HepG2 (cell line): ENCODE measurements at regions not wholly inside any gene's neighbourhood (a gene's known extent, or its start where the extent isn't known, plus 50 kb on each side); places are given as distances from the start of the nearest gene placed in this dataset.

Experiments
- ETV6 ChIP-seq: sonication (generic); formaldehyde crosslinking; conservative IDR thresholded peaks from 2 replicates; pipeline ENCODE4 v1.4.0; 2020; ENCODE audit warnings: missing genetic modification reagents
- GFI1 ChIP-seq: sonication (generic); formaldehyde crosslinking; IDR thresholded peaks from 2 replicates; pipeline ENCODE4 v1.5.0; 2020; ENCODE audit warnings: missing genetic modification reagents, mild to moderate bottlenecking, borderline replicate concordance
- HIVEP1 ChIP-seq: sonication (generic); formaldehyde crosslinking; IDR thresholded peaks from 2 replicates; pipeline ENCODE4 v1.4.0; 2020; ENCODE audit warnings: mild to moderate bottlenecking, missing genetic modification reagents
- LRRFIP1 ChIP-seq: sonication (generic); formaldehyde crosslinking; conservative IDR thresholded peaks from 2 replicates; pipeline ENCODE4 v1.4.0; 2020; ENCODE audit warnings: missing genetic modification reagents
- NCOA2 ChIP-seq: sonication (generic); formaldehyde crosslinking; IDR thresholded peaks from 2 replicates; pipeline ENCODE4 v1.8.0; 2022; ENCODE audit warnings: inconsistent platforms
- PHF8 ChIP-seq: sonication (generic); formaldehyde crosslinking; IDR thresholded peaks from 2 replicates; pipeline ENCODE4 v1.5.0; 2020; ENCODE audit warnings: missing genetic modification reagents
- PLRG1 ChIP-seq: fragments of 450-650 bp; conservative IDR thresholded peaks from 2 replicates; pipeline ENCODE4 v1.6.1; 2016
- RAD51 ChIP-seq: fragments of 450-650 bp; IDR thresholded peaks from 2 replicates; pipeline ENCODE4 v1.6.1; 2016; ENCODE audit warnings: borderline replicate concordance
- REPIN1 ChIP-seq: sonication (generic); formaldehyde crosslinking; IDR thresholded peaks from 2 replicates; pipeline ENCODE4 v1.8.0; 2022; ENCODE audit warnings: missing genetic modification reagents, low read depth, mild to moderate bottlenecking, borderline replicate concordance
- SAFB2 ChIP-seq: sonication (generic); formaldehyde crosslinking; IDR thresholded peaks from 2 replicates; pipeline ENCODE4 v1.5.1; 2020; ENCODE audit warnings: missing genetic modification reagents, low read depth, mild to moderate bottlenecking, borderline replicate concordance
- ZNF12 ChIP-seq: sonication (generic); formaldehyde crosslinking; IDR thresholded peaks from 2 replicates; pipeline ENCODE4 v1.5.0; 2020; ENCODE audit warnings: missing genetic modification reagents
- ZNF142 ChIP-seq: sonication (generic); formaldehyde crosslinking; IDR thresholded peaks from 2 replicates; pipeline ENCODE4 v1.4.0; 2020; ENCODE audit warnings: missing genetic modification reagents
- ZNF512B ChIP-seq: sonication (generic); formaldehyde crosslinking; IDR thresholded peaks from 2 replicates; pipeline ENCODE4 v1.5.1; 2020; ENCODE audit warnings: missing genetic modification reagents, mild to moderate bottlenecking, borderline replicate concordance
- ZNF577 ChIP-seq: sonication (generic); formaldehyde crosslinking; IDR thresholded peaks from 2 replicates; pipeline ENCODE4 v1.4.0; 2020; ENCODE audit warnings: mild to moderate bottlenecking, low read depth, missing genetic modification reagents, borderline replicate concordance
- ZNF761 ChIP-seq: sonication (generic); formaldehyde crosslinking; conservative IDR thresholded peaks from 2 replicates; pipeline ENCODE4 v1.4.0; 2020; ENCODE audit warnings: mild to moderate bottlenecking, missing genetic modification reagents
- ZNF776 ChIP-seq: sonication (generic); formaldehyde crosslinking; IDR thresholded peaks from 2 replicates; pipeline ENCODE4 v1.4.0; 2020; ENCODE audit warnings: mild to moderate bottlenecking, missing genetic modification reagents
- ZNF792 ChIP-seq: IDR thresholded peaks from 2 replicates; pipeline ENCODE4 v1.6.1; 2016
- ZNF883 ChIP-seq: sonication (generic); formaldehyde crosslinking; IDR thresholded peaks from 2 replicates; pipeline ENCODE4 v1.5.1; 2020; ENCODE audit warnings: mild to moderate bottlenecking, missing genetic modification reagents; ENCODE audit errors: not compliant biosample characterization

- peak; percentile 20; the same call in 1 of the 2 replicates for TF ChIP-seq ZNF142 (CRISPR knock-in tag)
- TF ChIP-seq ETV6, result no peak
- no peak for TF ChIP-seq ZNF883 (CRISPR knock-in tag)
- peak; percentile 41; the same call in 1 of the 2 replicates for TF ChIP-seq PHF8 (CRISPR knock-in tag)
- no peak for TF ChIP-seq RAD51
- TF ChIP-seq ZNF761 (CRISPR knock-in tag), result no peak; the same call in 1 of the 2 replicates
- TF ChIP-seq ZNF792, result no peak
- peak; percentile 76 for TF ChIP-seq ZNF12
- no peak for TF ChIP-seq ZNF577 (CRISPR knock-in tag)
- TF ChIP-seq NCOA2 (CRISPR knock-in tag), result peak; percentile 94
- TF ChIP-seq LRRFIP1, result no peak
- TF ChIP-seq ZNF512B (CRISPR knock-in tag), result no peak
- no peak for TF ChIP-seq ZNF776 (CRISPR knock-in tag)
- TF ChIP-seq SAFB2 (CRISPR knock-in tag), result no peak; the same call in 1 of the 2 replicates
- no peak for TF ChIP-seq PLRG1
- no peak for TF ChIP-seq HIVEP1
- TF ChIP-seq GFI1 (CRISPR knock-in tag), result peak; percentile 96
- peak; percentile 88 for TF ChIP-seq REPIN1 (CRISPR knock-in tag)
Measured at GRCh38 chr1:59214248-59215208, 82.4 kb upstream of the FGGY start (continued).
